NB4 (cell line): ENCODE measurements at regions not wholly inside any gene's neighbourhood (a gene's known extent, or its start where the extent isn't known, plus 50 kb on each side); places are given as distances from the start of the nearest gene placed in this dataset.
A peak's percentile ranks its signal among the peaks of the same experiment; 100 is the strongest.

Experiments
- DNase-seq: peaks from one replicate; pipeline ENCODE4 v3.0.0; 2010; ENCODE audit warnings: low read depth
- H3K4me3 ChIP-seq: one replicate; pipeline ENCODE4 v1.5.1; 2011; ENCODE audit warnings: mild to moderate bottlenecking, low read depth, low read length, moderate library complexity
- CTCF ChIP-seq: IDR thresholded peaks from one replicate; pipeline ENCODE4 v1.5.1; 2012; ENCODE audit warnings: low read depth, low read length
- MAX ChIP-seq: IDR thresholded peaks from 2 replicates; pipeline ENCODE4 v1.6.1; 2011; ENCODE audit warnings: low read depth, low read length
- MYC ChIP-seq: IDR thresholded peaks from 2 replicates; pipeline ENCODE4 v1.6.1; 2011; ENCODE audit warnings: low read depth, low read length
- POLR2A ChIP-seq: IDR thresholded peaks from 2 replicates; pipeline ENCODE4 v1.6.1; 2011; ENCODE audit warnings: mild to moderate bottlenecking; ENCODE audit not compliant: insufficient read length; ENCODE audit errors: extremely low read depth

GRCh38 chr6:84284428-84285049, 57.1 kb upstream of the CEP162 start:
- no peak overlapping the region for H3K4me3 ChIP-seq
- DNase-seq, result peak; percentile 37
- TF ChIP-seq MAX (no peak), CTCF (peak; percentile 52)

- TF ChIP-seq POLR2A, result no peak
- no peak for TF ChIP-seq CTCF
- TF ChIP-seq MAX, result no peak
- TF ChIP-seq MYC, result no peak
- no peak for DNase-seq
- no peak overlapping the region for H3K4me3 ChIP-seq
These were observed 55.1 kb upstream of the CEP162 start for GRCh38 chr6:84282550-84282949.

GRCh38 chr6:84280639-84281038, 53.2 kb upstream of the CEP162 start:
- no peak overlapping the region for H3K4me3 ChIP-seq
- TF ChIP-seq POLR2A, result no peak
- TF ChIP-seq CTCF, result no peak
- TF ChIP-seq MAX, result no peak
- no peak for TF ChIP-seq MYC
- DNase-seq, result no peak

GRCh38 chr6:84280030-84280429, 52.6 kb upstream of the CEP162 start:
- no peak for DNase-seq
- no peak overlapping the region for H3K4me3 ChIP-seq
- TF ChIP-seq MAX (no peak), CTCF (no peak), POLR2A (no peak), MYC (no peak)

- no peak for DNase-seq
- H3K4me3 ChIP-seq, result no peak overlapping the region
- TF ChIP-seq MAX, result no peak
- no peak for TF ChIP-seq POLR2A
- no peak for TF ChIP-seq MYC
- no peak for TF ChIP-seq CTCF
These were observed 51.0 kb upstream of the CEP162 start for GRCh38 chr6:84278321-84278998.
